T-helper 1 cell (primary cell): ENCODE measurements at regions not wholly inside any gene's neighbourhood (a gene's known extent, or its start where the extent isn't known, plus 50 kb on each side); places are given as distances from the start of the nearest gene placed in this dataset.
"Not testable (repeated sequence)": the region's sequence is repeated elsewhere in the genome, so short reads cannot be mapped to it uniquely, and the experiment has no call there.

Source experiments
- DNase-seq, 5 donors: peaks; one replicate each; pipeline ENCODE4 v3.0.0-alpha.2; 2012 to 2020

DNA sequence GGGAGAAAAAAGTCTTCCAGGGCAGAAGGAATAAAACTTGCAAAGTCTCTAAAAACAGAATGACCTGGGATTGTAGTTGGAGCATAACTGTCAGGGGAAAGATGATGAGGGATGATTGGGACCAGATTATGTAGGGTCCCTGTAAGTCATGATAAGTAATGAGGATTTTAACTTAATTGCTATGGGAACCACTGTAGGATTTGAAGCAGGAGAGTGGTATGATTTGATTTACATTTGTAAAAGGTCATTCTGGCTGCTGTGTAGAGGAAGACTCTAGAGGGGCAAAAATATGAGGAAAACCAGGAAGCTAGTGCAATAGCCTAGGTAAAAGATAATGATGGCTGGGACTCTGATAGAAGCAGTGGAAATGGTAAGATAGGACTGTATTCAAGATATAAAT is 900.2 kb downstream of the DIAPH3 start:
- no peak for DNase-seq

DNA sequence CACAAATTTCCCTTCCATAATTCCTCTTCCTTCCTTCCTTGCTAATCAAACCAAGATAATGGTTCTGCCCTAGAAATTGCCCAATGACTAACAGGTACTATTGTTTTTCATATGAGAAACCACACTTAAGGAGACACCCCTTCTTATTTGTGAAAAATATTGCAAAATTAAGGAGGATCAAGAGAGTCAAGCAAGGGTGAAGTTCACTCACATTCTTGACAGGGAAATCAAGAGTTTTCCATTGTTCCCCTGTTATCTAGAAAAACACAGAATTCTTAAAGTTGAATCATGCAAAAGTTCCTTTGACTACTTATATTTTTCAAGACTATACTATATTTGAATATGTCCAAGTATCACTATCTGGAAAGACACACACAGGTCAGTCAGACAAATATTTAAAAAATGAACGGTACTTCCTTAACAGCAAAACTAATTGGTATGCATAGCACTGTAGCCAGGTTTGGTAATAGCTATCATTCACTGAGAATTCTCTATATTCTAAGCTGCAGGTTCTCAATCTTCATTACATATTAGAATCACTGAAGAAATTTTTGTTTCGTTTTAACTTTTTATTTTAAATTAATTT is 897.2 kb downstream of the DIAPH3 start:
- no peak for DNase-seq

DNA sequence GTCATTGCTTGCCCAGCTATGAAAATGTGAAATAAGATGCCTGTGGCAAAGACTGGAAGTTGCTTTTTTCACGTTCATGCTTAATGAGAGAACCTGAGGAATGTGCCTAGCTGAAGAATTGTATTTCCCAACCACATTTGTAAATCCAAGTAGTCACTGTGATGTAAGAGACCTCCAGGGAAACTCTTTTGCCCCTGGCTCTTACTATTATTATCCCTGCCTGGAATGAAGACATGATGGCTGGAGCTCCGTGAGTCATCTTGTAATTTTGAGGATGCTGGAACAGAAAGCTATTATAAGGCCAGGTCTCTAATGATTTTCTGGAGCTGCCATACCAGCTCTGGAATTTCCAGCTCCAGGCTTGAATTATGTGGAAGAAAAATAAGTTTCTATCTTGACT is 894.3 kb downstream of the DIAPH3 start:
- no peak for DNase-seq

DNA sequence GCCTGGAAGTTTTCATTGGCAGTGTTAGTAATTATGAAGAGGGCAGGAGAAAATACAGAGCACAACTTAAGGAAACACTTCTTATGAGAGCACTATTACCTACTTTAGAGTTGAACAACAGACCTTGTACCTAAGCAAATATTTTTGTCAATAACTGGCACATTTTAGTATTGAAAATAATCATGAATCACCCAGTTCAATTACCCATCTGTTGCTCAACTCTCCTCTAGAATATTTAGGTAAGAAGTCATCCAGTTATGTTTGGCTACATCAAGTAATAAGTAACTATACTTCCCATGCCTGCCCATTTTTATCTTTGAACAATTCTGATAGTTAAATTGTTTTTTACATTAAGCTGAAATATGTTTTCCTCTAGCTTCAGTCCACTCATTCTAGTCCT is 893.4 kb downstream of the DIAPH3 start:
- DNase-seq, result no peak

DNA sequence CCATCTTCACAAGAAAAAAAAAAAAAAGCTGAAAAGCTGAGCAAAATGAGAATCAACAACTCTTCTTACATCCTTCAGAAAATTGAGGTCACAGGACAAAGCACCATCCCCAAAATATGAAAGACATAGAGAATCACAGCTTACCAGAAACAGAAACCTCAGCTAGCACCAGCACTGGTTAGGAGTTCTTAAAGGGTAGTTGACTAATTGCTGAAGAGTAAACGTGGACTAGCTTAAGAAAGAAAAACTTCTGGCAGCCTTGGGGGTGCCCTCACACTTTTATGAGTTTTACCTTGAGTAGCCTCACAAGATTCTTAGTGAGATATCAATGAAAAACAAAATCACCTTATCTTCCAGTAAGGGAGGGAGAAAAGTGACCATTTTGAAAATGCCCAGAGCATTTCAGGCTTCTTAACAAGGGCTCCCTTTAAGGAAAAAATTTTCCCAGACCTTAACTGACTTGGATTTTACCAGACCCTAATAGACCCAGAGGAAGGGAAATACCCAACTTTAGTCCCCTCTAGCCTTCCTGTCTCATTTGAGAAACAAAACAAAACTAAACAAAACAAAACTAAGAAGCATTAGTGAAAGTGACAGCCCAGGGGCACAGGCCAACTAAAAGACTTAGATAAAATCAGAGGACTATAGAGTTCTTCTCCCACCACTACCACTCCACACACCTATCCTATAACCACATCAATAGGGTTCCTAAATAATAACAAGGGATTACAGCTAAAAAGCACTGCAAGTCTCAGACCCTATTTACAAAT is 888.6 kb downstream of the DIAPH3 start:
- no peak for DNase-seq

DNA sequence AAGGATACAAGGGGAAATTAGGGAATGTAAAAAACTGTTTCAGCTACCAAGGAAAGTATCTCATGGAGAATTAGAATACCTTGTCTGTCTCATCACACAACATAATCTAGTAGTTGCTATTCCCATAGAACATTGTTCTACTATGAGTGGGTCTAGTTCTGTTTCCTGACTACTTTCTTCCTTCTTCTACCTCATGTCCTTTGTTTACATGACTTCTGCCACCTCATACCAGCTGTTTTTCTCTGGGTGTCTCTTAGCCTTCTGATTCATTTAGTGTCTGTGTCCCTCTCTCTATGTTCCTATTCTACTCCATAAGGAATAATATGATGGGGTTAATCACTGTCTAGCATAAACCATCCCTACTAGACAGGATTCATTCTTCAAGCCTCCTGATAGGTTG is 887.3 kb downstream of the DIAPH3 start:
- DNase-seq, result no peak

DNA sequence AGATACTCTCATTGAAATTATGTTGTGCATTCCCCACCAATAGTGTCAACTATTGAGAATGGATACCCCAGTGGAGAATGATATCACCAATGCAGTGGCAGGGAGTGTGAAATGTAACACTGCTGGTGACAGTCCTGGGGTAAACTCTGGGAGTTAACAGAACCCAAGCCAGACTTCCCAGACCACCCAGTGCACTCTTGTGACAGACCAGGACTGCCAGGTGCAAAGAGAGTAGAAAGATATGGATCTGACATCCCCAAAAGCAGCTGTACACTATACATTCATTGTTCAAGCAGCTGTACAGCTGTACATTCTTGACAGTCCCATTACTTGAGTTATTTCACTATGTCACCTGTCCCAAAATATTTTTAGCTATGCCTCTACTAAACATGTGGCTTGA is 886.6 kb downstream of the DIAPH3 start:
- no peak for DNase-seq

DNA sequence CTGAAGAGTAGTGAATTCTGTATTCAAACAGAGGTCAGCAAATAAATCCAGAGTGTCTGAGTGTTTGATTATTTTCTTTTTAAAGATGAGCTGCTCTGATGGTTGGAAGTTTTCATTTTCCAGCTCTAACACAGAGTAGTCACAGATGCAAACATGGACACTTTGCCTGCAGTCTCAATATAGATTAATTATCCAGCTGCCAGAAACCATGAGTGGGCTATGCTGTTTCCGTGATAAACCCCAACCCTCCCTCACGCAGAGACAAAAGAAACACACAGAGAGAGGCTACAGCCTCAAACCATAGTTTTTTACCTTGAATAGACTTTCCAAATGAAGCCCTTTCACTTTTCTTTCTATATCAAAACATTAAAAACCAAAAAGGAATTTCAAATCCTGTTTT is 884.7 kb downstream of the DIAPH3 start:
- no peak for DNase-seq

DNA sequence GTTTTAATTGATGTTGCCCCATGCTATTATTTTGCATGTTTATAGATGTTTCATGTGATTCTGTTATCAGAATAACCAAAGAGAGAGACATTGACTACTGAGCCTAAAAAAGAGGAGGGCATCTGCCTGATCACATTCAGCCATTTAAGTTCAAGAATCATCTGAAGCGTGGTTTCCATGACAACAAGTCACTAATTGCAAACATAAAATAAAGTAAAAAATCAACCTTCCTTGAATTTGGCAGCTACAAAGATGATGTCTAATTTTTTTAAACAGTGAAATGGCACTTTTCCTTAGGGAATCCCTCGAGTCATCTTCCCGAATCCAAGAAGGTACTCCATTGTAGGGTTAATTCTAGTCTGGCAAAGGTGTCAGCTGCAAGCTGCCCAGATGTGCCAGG is 884.2 kb downstream of the DIAPH3 start:
- DNase-seq, result no peak

DNA sequence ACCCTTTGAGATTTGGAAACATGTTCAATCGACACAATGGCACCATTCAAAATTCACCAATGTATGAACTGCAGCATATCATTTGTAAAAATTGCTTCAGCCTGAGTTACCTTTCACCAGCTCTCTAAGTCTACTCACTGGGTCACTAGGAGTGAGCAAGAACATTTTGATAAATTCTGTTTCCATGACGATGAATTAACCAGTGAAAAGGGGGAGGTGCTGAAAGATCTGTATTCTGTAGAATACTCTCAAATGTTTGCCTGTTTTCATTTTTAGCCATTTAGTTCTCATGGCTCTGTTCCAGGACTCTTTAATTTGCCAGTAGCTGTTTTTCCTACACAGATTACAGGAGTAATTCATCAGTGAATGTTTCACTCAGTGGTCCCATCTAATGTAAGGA is 883.4 kb downstream of the DIAPH3 start:
- DNase-seq, result no peak

DNA sequence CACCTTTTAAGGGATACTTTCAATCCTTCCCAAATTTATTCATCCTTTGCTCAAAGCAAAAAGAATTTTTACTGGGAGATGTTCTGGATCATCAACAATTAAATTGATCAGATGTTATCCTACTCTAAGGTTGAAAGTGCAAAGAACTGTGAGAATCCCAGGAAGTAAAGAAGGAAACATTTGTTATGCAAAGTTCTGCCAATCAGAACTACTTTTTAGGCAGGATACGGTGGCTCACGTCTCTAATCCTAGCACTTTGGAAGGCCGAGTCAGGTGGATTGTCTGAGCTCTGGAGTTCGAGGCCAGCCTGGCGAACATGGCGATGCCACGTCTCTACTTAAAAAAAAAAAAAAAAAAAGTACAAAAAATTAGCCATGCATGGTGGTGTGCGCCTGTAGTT is 882.3 kb downstream of the DIAPH3 start:
- no peak for DNase-seq

DNA sequence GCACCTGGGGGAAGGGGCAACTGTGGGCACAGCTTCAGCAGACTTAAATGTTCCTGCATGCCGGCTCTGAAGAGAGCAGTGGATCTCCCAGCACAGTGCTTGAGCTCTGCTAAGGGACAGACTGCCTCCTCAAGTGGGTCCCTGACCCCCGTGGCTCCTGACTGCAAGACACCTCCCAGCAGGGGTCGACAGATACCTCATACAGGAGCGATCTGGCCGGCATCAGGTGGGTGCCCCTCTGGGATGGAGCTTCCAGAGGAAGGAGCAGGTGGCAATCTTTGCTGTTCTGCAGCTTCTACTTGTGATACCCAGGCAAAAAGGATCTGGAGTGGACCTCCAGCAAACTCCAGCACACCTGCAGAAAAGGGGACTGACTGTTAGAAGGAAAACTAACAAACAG is 871.5 kb downstream of the DIAPH3 start:
- not testable (repeated sequence) for DNase-seq

DNA sequence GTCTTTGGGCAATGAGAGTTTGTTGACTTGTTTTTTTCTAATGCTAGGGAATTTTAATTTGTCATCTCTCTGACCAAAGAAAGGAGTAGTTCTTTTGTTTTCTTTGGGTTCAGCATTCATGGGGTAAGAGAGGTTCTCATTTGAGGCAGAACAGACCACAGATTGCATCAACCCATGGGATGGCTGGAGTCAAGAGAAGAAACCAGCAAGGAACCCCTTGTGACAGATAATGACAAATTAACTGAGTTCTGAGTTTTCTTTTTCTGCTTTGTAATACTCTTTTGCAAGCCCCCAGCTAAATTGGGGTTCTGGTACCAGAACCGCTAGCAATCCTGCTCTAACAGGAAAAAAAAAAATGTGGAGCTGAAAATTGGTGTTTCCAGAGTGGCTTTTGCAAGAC is 864.1 kb downstream of the DIAPH3 start:
- DNase-seq, result no peak

DNA sequence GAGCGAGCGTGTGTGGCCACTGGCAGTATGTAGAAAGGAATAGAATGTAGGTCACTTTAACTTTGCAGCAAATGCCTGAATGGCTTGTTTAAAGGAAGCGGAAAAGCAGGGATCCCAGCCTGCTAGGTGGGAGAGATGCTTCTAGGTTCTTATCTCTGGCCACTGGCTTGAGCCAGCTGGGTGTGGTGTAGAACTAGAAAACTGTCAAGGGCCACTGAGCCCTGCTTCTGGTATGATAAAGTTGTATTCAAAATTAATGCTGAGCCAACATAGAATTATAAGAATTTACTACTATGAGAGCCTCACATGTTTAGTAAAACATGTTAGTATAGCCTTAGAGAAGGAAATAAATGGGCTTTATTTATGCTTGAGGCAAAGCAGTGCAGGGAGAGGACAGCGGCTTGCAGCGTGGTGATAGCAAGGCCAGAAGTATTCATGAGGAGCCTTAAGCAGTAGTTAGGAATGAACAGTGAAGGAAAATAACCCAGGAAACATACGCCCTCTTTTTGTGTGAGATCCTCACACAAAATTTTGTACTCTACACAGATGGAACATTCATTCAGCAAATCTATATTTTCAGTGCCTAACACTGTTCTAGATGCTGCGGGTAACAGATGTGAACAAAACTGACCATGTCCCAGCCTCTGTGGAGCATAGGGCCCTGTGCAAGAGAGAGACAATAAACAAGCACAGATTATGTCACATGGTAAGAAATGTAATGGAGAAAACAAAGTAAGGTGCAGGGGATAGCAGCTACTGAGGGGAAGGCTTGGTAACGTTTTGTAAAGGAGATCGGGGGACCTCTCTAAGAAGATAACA is 863.2 kb downstream of the DIAPH3 start:
- DNase-seq, result no peak

DNA sequence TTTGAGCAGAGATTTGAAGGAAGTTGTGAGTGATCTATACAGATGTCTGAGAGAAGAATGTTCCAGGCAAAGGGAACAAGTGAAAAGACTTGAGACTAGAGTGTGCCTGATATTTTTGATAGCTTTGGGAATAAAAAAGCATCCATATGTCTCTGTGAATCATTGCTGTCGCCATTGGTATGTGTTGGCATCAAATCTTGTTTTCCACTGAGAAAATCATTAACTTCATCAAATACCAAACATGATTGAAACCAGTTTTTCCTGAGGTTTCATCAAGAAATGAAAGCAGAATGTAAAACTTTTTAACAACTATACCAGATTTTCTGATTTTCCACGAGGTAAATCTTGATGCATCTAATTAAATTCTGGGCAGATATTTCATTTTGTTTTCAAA is 862.6 kb downstream of the DIAPH3 start:
- no peak for DNase-seq

DNA sequence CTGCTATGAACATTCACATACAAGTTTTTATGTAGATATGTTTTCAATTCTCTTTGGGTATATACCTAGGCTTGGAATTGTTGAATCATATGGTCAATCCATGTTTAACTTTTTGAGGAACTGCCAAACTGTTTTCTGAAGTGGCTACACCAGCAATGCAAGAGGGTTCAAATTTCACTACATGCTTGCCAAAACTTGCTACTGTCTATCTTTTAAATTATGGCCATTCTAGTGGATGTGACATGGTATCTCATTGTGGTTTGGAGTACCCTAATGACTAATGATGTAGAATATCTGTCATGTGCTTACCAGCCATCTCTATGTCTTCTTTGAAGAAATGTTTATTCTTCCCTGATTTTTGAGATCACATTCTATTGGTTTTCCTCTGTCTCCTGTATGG is 860.3 kb downstream of the DIAPH3 start:
- DNase-seq, result no peak

DNA sequence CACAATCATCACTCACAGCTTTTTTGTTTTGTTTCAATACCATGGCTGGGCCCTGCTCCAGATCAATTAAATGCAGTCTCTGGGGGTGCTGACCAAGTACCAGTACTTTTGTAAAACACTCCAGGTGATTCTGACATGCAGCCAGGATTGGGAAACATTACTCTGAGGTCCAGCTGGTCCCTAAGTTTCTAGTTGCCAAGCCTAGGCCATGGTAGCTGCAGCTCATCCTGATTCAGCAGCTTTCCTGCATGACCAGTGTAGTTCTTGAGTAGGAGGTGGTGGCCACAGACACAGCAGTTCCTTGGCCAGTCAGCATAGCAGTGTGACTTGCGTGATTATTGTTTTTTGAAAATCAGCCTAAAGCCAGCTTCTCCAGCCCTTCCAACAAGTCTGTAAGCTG is 859.1 kb downstream of the DIAPH3 start:
- no peak for DNase-seq

DNA sequence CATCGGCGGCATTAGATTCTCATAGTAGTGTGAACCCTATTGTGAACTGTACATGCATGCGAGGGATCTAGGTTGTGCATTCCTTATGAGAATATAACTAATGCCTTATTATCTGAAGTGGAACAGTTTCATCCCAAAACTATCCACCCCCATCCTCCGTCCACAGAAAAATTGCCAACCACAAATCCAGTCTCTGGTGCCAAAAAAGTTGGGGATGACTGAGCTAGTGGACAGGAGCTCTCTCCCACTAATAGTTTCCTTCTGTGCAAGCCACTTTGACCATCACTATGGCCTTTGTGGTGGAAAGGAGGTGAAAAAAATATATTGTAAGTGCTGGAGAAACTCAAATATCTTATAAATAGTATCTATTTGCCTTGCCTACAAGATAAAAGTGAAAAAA is 857.8 kb downstream of the DIAPH3 start:
- DNase-seq, result no peak

DNA sequence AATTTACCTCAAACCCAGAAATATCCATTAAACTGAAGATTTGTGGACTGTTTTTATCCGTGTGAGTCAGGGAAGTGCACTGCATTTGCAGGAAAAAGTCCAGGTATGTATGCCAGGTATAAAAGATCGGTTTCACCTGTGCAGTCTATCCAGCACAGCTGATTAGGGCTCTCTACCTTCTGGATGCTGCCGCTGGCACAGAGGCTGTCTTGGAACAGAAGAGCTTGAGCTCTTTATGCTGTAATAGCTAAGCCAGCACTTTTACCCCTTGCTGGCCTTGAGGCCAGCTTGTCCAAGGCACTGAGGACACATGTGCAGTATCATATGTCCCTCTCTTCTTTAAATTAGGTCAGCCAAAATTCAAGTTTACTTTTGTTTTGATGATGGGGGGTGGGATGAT is 851.0 kb downstream of the DIAPH3 start:
- no peak for DNase-seq

DNA sequence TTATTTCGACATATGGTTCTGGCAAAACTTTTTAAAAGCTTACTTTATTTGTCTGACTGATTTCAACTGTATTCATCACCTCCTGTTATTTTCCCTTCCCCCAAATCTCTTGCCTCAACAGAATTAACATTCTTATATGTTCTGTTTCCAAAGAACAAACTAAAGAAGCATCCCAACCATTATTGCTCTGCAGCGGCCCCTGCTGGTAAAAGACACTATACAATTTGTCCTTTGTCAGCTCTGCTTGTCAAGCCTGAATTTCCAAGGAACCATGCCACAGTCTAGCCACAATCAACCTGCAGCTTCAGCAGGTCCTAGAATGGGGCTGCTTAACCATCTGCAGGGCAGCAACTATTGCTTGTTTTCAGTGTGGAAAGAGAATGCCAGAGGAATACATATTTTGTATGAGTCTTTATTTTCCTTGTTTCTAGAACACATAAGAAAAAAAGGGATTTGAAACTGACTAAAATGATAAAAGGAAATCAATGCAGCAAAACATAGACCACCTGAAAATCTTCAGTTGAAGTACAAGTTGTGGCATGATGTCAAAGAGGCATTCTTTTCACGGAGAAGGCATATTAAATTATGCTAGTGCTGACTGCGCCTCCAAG is 845.3 kb downstream of the DIAPH3 start:
- peak in 3 of 5 donors; percentile 4 to 18 (median 16) for DNase-seq

DNA sequence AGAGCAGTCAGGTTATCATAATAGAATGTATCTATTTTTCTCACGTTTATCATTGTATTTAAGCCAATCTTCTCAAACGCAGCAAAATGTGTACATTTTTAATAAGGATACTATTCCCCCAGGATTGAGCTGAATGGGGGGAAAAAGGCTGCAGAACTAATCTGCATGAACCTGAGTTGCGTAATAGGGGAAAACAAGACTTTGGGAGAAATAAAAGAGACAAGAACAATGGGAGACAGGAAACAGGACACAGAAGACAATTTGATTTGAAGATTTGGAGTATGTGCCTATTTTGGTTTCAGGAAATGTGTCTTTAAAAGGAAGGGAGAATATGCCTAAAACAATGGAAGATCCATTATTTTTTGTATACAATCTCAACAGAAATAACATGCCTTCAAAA is 844.5 kb downstream of the DIAPH3 start:
- no peak for DNase-seq

DNA sequence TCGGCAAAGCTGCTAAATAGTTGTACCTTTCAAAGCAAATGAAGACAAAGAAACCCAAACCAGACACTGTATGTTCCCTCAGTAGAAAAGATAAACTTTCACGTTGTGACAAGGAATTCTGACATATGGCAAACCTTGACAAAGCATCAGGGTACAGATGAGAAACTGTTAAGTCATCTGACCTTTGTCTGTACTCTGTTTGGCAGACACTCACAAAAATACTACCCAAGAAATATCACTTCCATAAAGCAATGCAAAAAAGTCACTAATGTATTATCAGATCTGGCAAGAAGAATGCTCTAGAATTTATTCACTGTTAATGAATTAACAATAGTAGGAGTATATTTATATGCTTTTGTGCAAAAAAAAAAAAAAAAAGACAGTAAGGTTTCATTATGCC is 843.7 kb downstream of the DIAPH3 start:
- no peak for DNase-seq

DNA sequence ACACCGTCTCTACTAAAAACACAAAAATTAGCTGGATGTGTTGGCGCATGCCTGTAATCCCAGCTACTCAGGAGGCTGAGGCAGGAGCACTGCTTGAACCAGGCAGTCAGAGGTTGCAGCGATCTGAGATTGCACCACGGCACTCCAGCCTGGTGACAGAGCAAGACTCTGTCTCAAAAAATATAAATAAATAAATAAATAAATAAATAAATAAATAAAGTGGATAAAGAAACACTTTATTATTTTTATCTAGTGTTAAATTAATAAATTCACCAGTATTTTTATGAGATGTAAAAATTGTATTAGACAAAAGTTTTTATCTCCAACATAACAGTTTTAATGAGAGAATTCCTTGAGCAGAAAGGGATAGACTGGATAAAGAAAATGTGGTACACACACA is 839.3 kb downstream of the DIAPH3 start:
- DNase-seq, result not testable (repeated sequence)

DNA sequence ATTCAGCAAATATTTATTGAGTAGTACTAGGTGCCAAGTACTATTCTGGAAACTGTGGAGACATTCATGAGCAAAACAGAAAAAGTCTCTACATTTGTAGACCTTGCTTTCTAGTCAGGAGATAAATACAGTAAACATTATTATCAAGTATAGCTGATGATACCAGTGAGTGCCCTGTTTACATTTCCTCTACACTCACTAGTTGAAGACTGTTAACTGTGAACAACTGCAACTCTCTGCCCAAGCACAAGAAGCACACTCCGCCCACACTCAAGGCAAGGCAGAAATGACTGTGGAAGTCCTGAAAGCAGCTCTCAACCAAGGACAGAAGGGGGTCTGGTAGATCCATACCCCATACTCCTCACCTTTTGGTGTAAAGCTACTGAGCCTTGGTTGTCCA is 837.0 kb downstream of the DIAPH3 start:
- DNase-seq, result no peak
